NCI-H510A treated with DMSO at 0.1 percent for 48 hours (cell line): ENCODE measurements at regions not wholly inside any gene's neighbourhood (a gene's known extent, or its start where the extent isn't known, plus 50 kb on each side); places are given as distances from the start of the nearest gene placed in this dataset.

ENCODE experiments used
- DNase-seq: peaks from one replicate; lab custom pipeline; 2025; lab: John Stamatoyannopoulos, UW

- DNase-seq: no peak
Observed at GRCh38 chr12:112559784-112560183, 141.0 kb downstream of the PTPN11 start.

- DNase-seq: no peak
Observed at GRCh38 chr12:112564160-112564784, 145.5 kb downstream of the PTPN11 start.

- no peak for DNase-seq
Observed at GRCh38 chr12:112568641-112569040, 149.9 kb downstream of the PTPN11 start.

- DNase-seq: no peak
Observed at GRCh38 chr12:112570096-112570495, 151.3 kb downstream of the PTPN11 start.

DNA sequence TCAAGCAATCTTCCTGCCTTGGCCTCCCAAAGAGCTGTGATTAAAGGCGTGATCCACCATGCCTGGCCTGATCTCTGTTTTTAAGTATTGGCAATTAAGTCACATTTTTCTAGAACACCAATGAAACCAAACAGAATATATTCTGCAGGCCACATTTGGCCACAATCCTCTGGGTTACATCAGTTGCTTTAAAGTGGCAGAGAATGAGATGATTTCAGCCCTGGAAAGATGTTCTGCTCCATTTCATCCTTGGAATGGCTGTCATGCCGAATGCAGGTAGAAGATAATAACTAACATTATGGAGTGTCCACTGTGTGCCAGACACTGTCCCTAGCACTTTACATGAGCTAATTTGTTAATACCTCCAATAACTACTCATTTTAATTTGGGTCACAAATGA lies 154.4 kb downstream of the PTPN11 start:
- no peak for DNase-seq

- no peak for DNase-seq
Observed at GRCh38 chr12:112574896-112575558, 156.3 kb downstream of the PTPN11 start.

- no peak for DNase-seq
Observed at GRCh38 chr12:112575559-112576067, 156.9 kb downstream of the PTPN11 start.

GRCh38 chr12:112577473-112578329 lies 159.0 kb downstream of the PTPN11 start:
- no peak for DNase-seq

- DNase-seq: peak; percentile 16
Observed at GRCh38 chr12:112584266-112584722, 165.5 kb downstream of the PTPN11 start.

DNA sequence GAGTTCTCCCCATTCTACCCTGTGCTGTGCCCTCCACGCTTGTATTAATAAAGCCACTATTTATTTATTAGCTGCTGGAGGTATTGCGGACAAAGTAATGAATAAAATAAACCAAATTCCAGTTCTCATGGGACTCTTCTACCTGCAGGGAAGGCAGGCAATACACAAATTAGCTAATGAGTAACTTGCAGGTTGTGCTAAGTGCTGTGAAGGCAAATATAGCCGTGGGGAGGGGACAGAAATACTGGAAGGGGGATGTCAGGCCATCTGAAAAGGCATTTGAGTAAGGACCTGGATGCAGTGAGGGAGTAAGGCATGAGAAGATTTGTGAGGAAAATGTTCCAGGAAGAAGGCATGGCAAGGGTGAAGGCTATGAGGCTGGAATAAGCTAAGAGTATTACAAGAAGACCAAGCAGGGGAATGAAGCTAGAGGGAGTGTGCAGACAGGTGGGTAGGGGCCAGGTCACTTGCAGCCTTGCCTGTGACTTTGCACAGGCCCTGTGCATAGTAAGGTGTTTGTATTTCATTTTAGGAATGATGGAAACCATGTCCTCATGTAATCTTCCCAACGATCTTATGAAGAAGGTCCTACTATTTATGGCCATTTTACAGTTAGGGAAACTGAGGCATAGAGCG lies 167.5 kb downstream of the PTPN11 start:
- DNase-seq: no peak

DNA sequence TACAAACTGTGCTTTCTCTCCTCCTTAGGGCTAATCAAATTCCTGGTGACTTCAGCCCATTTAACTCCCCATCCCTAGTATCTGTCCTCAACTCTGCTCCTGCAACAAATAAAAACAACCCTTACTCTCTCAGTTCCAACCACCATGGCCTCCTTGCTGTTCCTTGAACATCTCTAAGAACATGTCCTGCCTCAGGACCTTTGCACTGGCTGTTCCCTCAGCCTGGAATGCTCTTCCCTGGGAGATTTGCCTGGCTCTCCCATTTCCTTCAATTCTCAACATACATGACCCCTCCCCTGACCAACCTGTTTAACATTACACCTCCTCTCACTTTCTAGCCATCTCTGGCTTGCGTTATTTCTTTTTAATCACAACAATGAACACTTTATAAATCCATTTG lies 170.5 kb downstream of the PTPN11 start:
- DNase-seq: no peak

- no peak for DNase-seq
Observed at GRCh38 chr12:112590281-112590680, 171.5 kb downstream of the PTPN11 start.

DNA sequence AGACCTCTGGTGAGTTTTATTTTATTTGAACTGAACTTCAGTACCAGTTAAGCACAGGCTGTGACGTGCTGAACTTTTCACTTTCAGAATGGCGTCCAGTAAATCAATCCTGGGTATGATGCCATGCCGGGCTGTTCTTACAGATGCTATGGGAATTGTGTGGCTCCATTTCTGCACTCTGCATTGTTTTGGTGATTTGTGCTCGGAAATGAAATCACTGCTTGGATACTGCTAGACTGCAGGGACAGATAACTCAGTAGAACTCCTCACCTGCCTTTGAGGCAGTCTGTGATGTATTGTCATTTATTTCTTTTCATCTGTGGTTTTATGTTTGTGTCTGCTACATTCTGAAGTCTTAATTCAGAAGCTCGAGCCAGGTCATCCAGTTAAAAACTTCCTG lies 172.7 kb downstream of the PTPN11 start:
- DNase-seq: no peak

- DNase-seq: no peak
Observed at GRCh38 chr12:112595410-112595809, 176.7 kb downstream of the PTPN11 start.

DNA sequence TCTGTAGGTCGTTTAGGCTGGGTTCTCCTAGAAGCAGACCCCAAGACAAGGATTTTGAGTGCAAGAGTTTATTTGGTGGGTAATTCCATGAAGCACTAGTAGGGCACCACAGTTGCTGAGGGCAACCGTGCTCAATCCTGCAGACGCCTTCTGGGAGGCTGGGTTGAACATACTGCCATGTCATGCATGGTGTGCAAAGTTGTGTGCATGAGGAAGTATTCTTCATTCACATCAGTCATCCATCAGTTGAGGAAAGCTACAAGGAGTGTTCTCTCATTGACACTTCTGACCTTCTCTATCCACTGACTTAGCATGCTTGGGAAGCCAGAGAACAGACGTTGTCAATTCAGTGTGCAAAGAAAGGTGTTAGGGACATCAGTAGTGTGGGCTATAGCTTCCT lies 179.2 kb downstream of the PTPN11 start:
- no peak for DNase-seq

GRCh38 chr12:112598626-112599025 lies 179.9 kb downstream of the PTPN11 start:
- DNase-seq: no peak

DNA sequence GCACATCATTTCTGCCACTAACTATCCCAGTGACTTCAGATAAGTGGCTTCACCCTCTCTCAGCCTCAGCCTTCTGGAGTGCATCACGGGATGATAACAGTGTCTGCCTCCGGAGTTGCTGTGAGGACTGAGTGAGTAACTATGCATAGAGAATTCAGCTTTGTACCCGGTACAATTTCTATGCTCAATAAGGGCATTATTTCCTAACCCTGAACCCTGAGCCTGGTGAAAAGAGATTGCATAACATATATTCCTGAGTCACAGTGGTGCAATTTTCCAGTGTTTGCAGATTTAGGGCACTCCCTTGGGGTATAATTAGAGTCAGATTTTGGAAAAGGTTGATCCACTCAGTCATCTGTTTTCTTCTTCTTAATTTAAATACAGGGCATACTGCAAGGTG lies 181.1 kb downstream of the PTPN11 start:
- no peak for DNase-seq

GRCh38 chr12:112602150-112602549 lies 183.4 kb downstream of the PTPN11 start:
- DNase-seq: no peak

DNA sequence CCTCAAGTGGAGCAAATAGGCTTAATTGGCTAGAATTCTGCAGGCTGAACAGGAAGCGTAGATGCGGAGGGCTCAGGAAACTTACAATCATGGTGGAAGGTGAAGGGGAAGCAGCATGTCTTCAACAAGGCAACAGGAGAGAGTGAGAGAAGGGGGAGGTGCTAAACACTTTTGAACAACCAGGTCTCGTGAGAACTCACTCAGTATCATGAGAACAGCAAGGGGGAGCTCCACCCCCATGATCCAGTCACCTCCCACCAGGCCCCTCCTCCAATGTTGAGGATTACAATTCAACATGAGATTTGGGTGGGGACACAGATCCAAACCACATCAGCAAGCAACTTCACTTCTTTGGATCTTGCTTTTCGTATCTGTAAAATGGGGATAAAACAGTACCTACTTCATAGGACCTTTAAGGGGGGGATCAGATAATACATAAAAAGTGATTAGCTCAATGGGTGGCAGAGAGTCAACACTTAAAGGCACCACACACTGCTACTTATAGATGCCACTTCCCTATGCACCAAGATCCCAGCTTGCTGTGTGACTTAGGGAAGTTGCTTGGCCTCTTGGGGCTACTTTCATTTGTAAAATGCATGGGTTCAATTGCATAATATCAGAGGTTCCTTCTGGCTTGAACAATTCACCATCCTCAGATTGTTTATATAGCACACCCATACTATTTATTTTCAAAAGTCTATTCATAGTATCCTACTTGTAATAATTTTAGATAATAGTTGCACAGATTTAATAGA lies 184.8 kb upstream of the RPH3A start:
- no peak for DNase-seq

- no peak for DNase-seq
Observed at GRCh38 chr12:112607427-112607826, 184.1 kb upstream of the RPH3A start.

DNA sequence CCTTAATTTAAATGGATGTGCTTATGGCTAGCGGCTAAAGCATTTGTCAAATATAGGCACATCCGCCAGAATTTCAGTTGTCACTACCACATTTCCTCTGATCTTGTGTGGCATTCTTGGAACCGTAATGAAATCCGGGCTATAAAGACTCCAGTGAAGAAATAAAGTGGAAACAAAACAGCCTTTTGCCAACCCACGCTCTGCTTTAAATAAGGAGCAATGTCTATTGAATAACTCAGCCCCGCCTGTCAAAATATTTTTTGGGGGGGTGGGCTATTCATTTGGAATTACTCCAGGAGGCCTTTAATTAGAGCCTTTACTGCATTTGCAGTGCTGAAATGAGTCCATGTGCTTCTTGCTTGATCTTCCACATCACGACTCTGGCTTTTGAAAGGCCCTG lies 179.6 kb upstream of the RPH3A start:
- DNase-seq: no peak

DNA sequence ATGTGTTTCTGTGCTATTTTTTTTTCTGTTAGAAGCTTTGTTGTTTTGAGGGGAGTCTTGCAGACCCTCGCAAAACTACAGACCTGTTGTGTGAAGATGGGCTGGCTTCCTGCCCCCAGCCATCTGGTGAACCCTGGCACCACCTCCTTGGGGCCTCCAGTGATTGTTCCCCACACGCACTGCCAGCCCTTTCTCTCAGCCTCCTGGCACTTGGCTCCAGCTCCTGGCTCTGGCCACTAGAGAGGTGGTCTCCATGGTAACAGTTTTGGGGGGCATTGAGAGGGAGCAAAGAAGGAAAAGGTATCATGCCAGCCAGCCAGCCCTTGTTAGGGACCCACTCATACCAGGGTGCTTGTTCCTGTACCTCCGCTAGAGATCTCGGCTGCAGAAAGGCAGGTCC lies 176.4 kb upstream of the RPH3A start:
- no peak for DNase-seq
